SK-N-MC (cell line): ENCODE measurements at regions not wholly inside any gene's neighbourhood (a gene's known extent, or its start where the extent isn't known, plus 50 kb on each side); places are given as distances from the start of the nearest gene placed in this dataset.

Experiments used
- EZH2 ChIP-seq: fragments of 200-600 bp; sonication (generic); IDR thresholded peaks from one replicate; pipeline ENCODE4 v1.6.1; 2017; ENCODE audit warnings: antibody characterized with exemption
- POLR2AphosphoS5 ChIP-seq: IDR thresholded peaks from 2 replicates; pipeline ENCODE4 v1.6.1; 2012; ENCODE audit warnings: mild to moderate bottlenecking, low read depth, low read length, borderline replicate concordance

- TF ChIP-seq EZH2, result no peak
- TF ChIP-seq POLR2AphosphoS5, result no peak
These were observed 547.8 kb upstream of the POU3F2 start for GRCh38 chr6:98286620-98287019.
